Adrenal gland (tissue), 9 donors: ENCODE measurements at regions not wholly inside any gene's neighbourhood (a gene's known extent, or its start where the extent isn't known, plus 50 kb on each side); places are given as distances from the start of the nearest gene placed in this dataset.

Source experiments
- DNase-seq, 7 donors: peaks; one replicate each; pipeline ENCODE4 v3.0.0-alpha.2; 2019 to 2020
- H3K27ac ChIP-seq, 5 donors: fragments of 200-600 bp; sonication (generic) in 4 of 5; 1 replicate in 3 of 5; 2 replicates in 2 of 5; pipeline versions ENCODE4 v1.5.1 to v1.8.0; 2016 to 2020; ENCODE audit warnings: mild to moderate bottlenecking in 1 of 5
- H3K27me3 ChIP-seq: fragments of 200-600 bp; 2 replicates; pipeline ENCODE4 v1.8.0; 2021
- H3K36me3 ChIP-seq, 2 donors: fragments of 200-600 bp; replicated peaks in 1 of 2; 1 replicate in 1 of 2; 2 replicates in 1 of 2; pipeline versions ENCODE4 v1.5.1 to v1.8.0; 2018 to 2022
- H3K4me1 ChIP-seq, 2 donors: fragments of 200-600 bp; replicated peaks in 1 of 2; 1 replicate in 1 of 2; 2 replicates in 1 of 2; pipeline versions ENCODE4 v1.5.1 to v1.8.0; 2018 to 2021
- H3K4me3 ChIP-seq, 4 donors: fragments of 200-600 bp; sonication (generic) in 3 of 4; one replicate each; pipeline ENCODE4 v1.5.1; 2016 to 2018
- H3K9me3 ChIP-seq, 3 donors: fragments of 200-600 bp; sonication (generic) in 1 of 3; replicated peaks in 1 of 3; 1 replicate in 2 of 3; 2 replicates in 1 of 3; pipeline versions ENCODE4 v1.5.1 to v1.8.0; 2016 to 2021
- POLR2A ChIP-seq, 2 donors: fragments of 450-650 bp; IDR thresholded peaks; one replicate each; pipeline ENCODE4 v1.6.1; 2017; ENCODE audit warnings: antibody characterized with exemption in 2 of 2, mild to moderate bottlenecking in 2 of 2, moderate library complexity in 1 of 2
- WGBS, 4 donors: extraction: QIAGEN DNeasy Blood & Tissue Kit in 2 of 4; methylation state at CpG; one replicate each; pipeline versions ENCODE4 v1.1.5 to v1.1.7; 2013 to 2017; 5-methylcytosine and 5-hydroxymethylcytosine counted together
- intact Hi-C, 2 donors: fragments of 100-400 bp; cut with DNase I; formaldehyde crosslinking; loops; one replicate each; pipeline versions ENCODE4 v1.14.1 to v1.15.0; 2022 to 2023
- TF ChIP-seq, protein P1 (sequence below), 6 experiments: fragments of 450-650 bp in 4 of 6; fragments of 200-600 bp in 2 of 6; sonication (generic) in 1 of 6; IDR thresholded peaks; 1 replicate in 5 of 6; 2 replicates in 1 of 6; pipeline versions ENCODE4 v1.5.1 to v1.8.0; 2016 to 2021; ENCODE audit warnings: antibody characterized with exemption in 6 of 6, mild to moderate bottlenecking in 2 of 6, moderate library complexity in 1 of 6
- donor health status: healthy with polysubstance abuse.
- donor health status: Bipolar disorder and iron deficiency.
- donor health status: DM: yes; HTN: yes; CAD: no.
- donor health status: DM: no; HTN: no; CAD: no.
- donor health status: DM: no; HTN: no; CAD: no.

- no peak for DNase-seq
- intact Hi-C loops: no loop called here
- Histone ChIP-seq H3K4me1 (no peaks in the 10 kb centered on the region), H3K9me3 (no peaks in the 10 kb centered on the region), H3K36me3 (no peaks in the 10 kb centered on the region), H3K27ac (no peak overlapping the region), H3K4me3 (no peak overlapping the region), H3K27me3 (no peaks in the 10 kb centered on the region)
- 51 to 58% (median 54%) methylated on average over 2 of the region's 2 CpGs for WGBS, 4 donors
- TF ChIP-seq, protein P1, sequence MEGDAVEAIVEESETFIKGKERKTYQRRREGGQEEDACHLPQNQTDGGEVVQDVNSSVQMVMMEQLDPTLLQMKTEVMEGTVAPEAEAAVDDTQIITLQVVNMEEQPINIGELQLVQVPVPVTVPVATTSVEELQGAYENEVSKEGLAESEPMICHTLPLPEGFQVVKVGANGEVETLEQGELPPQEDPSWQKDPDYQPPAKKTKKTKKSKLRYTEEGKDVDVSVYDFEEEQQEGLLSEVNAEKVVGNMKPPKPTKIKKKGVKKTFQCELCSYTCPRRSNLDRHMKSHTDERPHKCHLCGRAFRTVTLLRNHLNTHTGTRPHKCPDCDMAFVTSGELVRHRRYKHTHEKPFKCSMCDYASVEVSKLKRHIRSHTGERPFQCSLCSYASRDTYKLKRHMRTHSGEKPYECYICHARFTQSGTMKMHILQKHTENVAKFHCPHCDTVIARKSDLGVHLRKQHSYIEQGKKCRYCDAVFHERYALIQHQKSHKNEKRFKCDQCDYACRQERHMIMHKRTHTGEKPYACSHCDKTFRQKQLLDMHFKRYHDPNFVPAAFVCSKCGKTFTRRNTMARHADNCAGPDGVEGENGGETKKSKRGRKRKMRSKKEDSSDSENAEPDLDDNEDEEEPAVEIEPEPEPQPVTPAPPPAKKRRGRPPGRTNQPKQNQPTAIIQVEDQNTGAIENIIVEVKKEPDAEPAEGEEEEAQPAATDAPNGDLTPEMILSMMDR (IDR thresholded peaks at IDR 0.05): no peak
- TF ChIP-seq POLR2A (IDR thresholded peaks at IDR 0.05): no peak
Measured at GRCh38 chr6:47936820-47937219, 155.0 kb downstream of the OPN5 start.

- Histone ChIP-seq H3K36me3 (no peaks in the 10 kb centered on the region), H3K4me1 (no peaks in the 10 kb centered on the region), H3K27ac (no peak overlapping the region), H3K4me3 (no peak overlapping the region), H3K27me3 (no peaks in the 10 kb centered on the region), H3K9me3 (no peaks in the 10 kb centered on the region)
- DNase-seq: no peak
- no peak for TF ChIP-seq POLR2A (IDR thresholded peaks at IDR 0.05)
- TF ChIP-seq, protein P1 (IDR thresholded peaks at IDR 0.05): no peak
- intact Hi-C loops: no loop called here
- 54 to 76% (median 60%) methylated on average over 6 of the region's 6 CpGs for WGBS, 4 donors
Measured at GRCh38 chr6:47934023-47934422, 152.2 kb downstream of the OPN5 start.

GRCh38 chr6:47932575-47932974 lies 150.7 kb downstream of the OPN5 start:
- intact Hi-C loops: no loop called here

GRCh38 chr6:47924001-47924400 lies 142.2 kb downstream of the OPN5 start:
- Histone ChIP-seq H3K4me1 (no peaks in the 10 kb centered on the region), H3K27ac (no peak overlapping the region), H3K27me3 (peaks cover 4% of the 10 kb centered on the region), H3K4me3 (no peak overlapping the region), H3K9me3 (no peaks in the 10 kb centered on the region), H3K36me3 (no peaks in the 10 kb centered on the region)
- no peak for DNase-seq
- TF ChIP-seq POLR2A (IDR thresholded peaks at IDR 0.05): no peak
- TF ChIP-seq, protein P1 (IDR thresholded peaks at IDR 0.05): no peak
- intact Hi-C loops: no loop called here
- WGBS, 4 donors: 53 to 68% (median 62%) methylated on average over 3 of the region's 3 CpGs

More at GRCh38 chr6:47932575-47932974, 150.7 kb downstream of the OPN5 start:
- WGBS, 4 donors: 62 to 72% (median 66%) methylated on average over 4 of the region's 4 CpGs
- H3K27ac ChIP-seq: no peak overlapping the region
- no peak for TF ChIP-seq POLR2A (IDR thresholded peaks at IDR 0.05)
- TF ChIP-seq, protein P1 (IDR thresholded peaks at IDR 0.05): no peak
- no peak overlapping the region for H3K4me3 ChIP-seq
- H3K4me1 ChIP-seq: no peaks in the 10 kb centered on the region
- no peaks in the 10 kb centered on the region for H3K9me3 ChIP-seq
- H3K27me3 ChIP-seq: no peaks in the 10 kb centered on the region
- no peaks in the 10 kb centered on the region for H3K36me3 ChIP-seq
- no peak for DNase-seq
